Fibroblast of lung (primary cell): ENCODE measurements at regions not wholly inside any gene's neighbourhood (a gene's known extent, or its start where the extent isn't known, plus 50 kb on each side); places are given as distances from the start of the nearest gene placed in this dataset.

Source experiments
- CTCF ChIP-seq, 2 donors: IDR thresholded peaks in 1 of 2; conservative IDR thresholded peaks in 1 of 2; 1 replicate in 1 of 2; 2 replicates in 1 of 2; pipeline ENCODE4 v1.5.1; 2011 to 2012; ENCODE audit warnings: low read length in 2 of 2, control low read depth in 1 of 2, inconsistent platforms in 1 of 2, low read depth in 1 of 2, mild to moderate bottlenecking in 1 of 2
- EZH2 ChIP-seq: IDR thresholded peaks from 2 replicates; pipeline ENCODE4 v1.5.1; 2012; ENCODE audit warnings: low read length, control low read depth, mild to moderate bottlenecking; ENCODE audit errors: missing control alignments

GRCh38 chr10:27446091-27446918 lies 57.8 kb upstream of the RAB18 start:
- TF ChIP-seq CTCF (conservative IDR thresholded peaks at IDR 0.05 in 1 of 2, IDR thresholded peaks at IDR 0.05 in 1 of 2; ENCODE audit: low read depth in 1 of 2, low read length in 2 of 2) (peak in 1 of 2 donors; percentile 44), EZH2 (no peak)
